RPMI7951 (cell line): ENCODE measurements at regions not wholly inside any gene's neighbourhood (a gene's known extent, or its start where the extent isn't known, plus 50 kb on each side); places are given as distances from the start of the nearest gene placed in this dataset.
"Not testable (repeated sequence)": the region's sequence is repeated elsewhere in the genome, so short reads cannot be mapped to it uniquely, and the experiment has no call there.

Source experiments
- DNase-seq: peaks from one replicate; pipeline ENCODE4 v3.0.0-alpha.2; 2012; ENCODE audit warnings: low read depth

GRCh38 chr1:43042773-43043457, 84.2 kb upstream of the SLC2A1 start:
- DNase-seq: no peak

GRCh38 chr1:43042127-43042526, 83.5 kb upstream of the SLC2A1 start:
- no peak for DNase-seq

- DNase-seq: no peak
These were observed 82.9 kb upstream of the SLC2A1 start for GRCh38 chr1:43041591-43041990.

- no peak for DNase-seq
These were observed 80.8 kb upstream of the SLC2A1 start for GRCh38 chr1:43039228-43040055.

- no peak for DNase-seq
These were observed 79.7 kb upstream of the SLC2A1 start for GRCh38 chr1:43038232-43038935.

- no peak for DNase-seq
These were observed 78.8 kb upstream of the SLC2A1 start for GRCh38 chr1:43037466-43037865.

- DNase-seq: no peak
These were observed 78.3 kb upstream of the SLC2A1 start for GRCh38 chr1:43036932-43037331.

GRCh38 chr1:43035821-43036741, 77.4 kb upstream of the SLC2A1 start:
- no peak for DNase-seq

GRCh38 chr1:43034778-43035177, 76.1 kb upstream of the SLC2A1 start:
- no peak for DNase-seq

- no peak for DNase-seq
These were observed 75.6 kb upstream of the SLC2A1 start for GRCh38 chr1:43034195-43034658.

GRCh38 chr1:43031316-43032203, 72.9 kb upstream of the SLC2A1 start:
- no peak for DNase-seq

- DNase-seq: no peak
These were observed 66.2 kb upstream of the SLC2A1 start for GRCh38 chr1:43024905-43025304.

- peak; percentile 56 for DNase-seq
These were observed 63.1 kb upstream of the SLC2A1 start for GRCh38 chr1:43021547-43022474.

- no peak for DNase-seq
These were observed 60.6 kb upstream of the SLC2A1 start for GRCh38 chr1:43019226-43019625.

GRCh38 chr1:43018121-43018520, 59.5 kb upstream of the SLC2A1 start:
- DNase-seq: no peak

- DNase-seq: peak; percentile 17
These were observed 56.6 kb upstream of the SLC2A1 start for GRCh38 chr1:43015269-43015668.

- DNase-seq: not testable (repeated sequence)
These were observed 55.9 kb upstream of the SLC2A1 start for GRCh38 chr1:43014579-43014978.

- no peak for DNase-seq
These were observed 52.4 kb upstream of the SLC2A1 start for GRCh38 chr1:43011020-43011419.

- DNase-seq: no peak
These were observed 50.6 kb upstream of the SLC2A1 start for GRCh38 chr1:43009274-43009673.
